HG02938 (cell line): ENCODE measurements at regions not wholly inside any gene's neighbourhood (a gene's known extent, or its start where the extent isn't known, plus 50 kb on each side); places are given as distances from the start of the nearest gene placed in this dataset.

Source experiments
- ATAC-seq: cut with Tn5 transposase; IDR thresholded peaks from one replicate; pipeline ENCODE4 v1.9.1; 2021; ENCODE audit warnings: mild to moderate bottlenecking, moderate library complexity; ENCODE audit not compliant: unreplicated experiment

DNA sequence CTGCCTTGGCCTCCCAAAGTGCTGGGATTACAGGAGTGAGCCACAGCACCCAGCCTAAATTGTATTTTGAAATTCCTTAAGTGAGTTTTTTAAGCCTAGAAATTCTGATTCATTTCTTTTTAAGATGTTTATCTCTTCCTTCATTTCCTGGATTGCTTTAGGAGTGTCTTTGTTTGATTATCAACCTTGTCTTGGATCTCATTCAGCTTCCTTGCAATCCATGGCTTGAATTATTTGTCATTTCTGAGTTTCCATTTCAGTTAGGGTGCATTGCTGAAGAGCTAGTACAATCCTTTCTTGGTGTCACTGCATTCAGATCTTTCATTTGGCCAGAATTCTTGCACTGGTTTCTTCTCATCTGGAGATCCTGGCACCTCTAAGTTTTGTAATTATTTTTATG is 606.4 kb upstream of the ZNF804A start:
- no peak for ATAC-seq

DNA sequence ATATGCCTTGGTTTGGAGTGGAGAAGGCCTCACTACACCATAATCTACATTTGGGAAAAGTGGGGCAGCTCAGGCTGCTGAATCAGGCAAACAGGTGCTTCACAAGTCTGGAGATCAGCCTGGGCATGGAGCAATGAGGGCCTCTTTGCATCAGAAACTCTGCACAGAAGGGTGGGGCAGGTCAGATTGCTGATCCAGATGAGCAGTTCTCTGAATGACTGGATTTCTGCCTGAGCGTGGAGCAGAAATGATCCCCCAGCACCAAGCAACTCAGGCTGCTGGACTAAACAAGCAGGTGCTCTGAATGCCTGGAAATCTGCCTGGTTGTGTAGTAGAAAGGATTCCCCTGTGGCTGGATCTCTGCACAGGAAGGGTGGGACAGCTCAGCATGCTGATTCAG is 605.3 kb upstream of the ZNF804A start:
- ATAC-seq: peak; percentile 54

DNA sequence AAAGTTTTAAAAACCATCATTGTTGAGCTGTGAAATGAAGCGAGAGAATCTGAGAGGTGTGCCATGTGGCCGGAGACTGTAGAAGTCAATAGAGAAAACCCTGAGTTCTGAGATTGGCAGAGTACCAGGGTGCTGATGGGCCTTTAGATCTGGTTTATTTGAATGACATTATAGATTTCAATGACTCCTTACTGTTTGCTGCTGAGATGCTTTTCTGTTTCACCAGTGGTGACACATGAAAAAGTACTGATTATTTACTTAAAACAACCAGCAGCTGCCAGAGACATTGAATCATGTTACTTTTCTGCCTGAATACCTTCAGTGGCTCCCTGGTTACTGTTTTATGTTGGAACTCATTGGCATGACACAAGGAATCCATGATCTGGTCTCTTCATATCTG is 602.7 kb upstream of the ZNF804A start:
- no peak for ATAC-seq

DNA sequence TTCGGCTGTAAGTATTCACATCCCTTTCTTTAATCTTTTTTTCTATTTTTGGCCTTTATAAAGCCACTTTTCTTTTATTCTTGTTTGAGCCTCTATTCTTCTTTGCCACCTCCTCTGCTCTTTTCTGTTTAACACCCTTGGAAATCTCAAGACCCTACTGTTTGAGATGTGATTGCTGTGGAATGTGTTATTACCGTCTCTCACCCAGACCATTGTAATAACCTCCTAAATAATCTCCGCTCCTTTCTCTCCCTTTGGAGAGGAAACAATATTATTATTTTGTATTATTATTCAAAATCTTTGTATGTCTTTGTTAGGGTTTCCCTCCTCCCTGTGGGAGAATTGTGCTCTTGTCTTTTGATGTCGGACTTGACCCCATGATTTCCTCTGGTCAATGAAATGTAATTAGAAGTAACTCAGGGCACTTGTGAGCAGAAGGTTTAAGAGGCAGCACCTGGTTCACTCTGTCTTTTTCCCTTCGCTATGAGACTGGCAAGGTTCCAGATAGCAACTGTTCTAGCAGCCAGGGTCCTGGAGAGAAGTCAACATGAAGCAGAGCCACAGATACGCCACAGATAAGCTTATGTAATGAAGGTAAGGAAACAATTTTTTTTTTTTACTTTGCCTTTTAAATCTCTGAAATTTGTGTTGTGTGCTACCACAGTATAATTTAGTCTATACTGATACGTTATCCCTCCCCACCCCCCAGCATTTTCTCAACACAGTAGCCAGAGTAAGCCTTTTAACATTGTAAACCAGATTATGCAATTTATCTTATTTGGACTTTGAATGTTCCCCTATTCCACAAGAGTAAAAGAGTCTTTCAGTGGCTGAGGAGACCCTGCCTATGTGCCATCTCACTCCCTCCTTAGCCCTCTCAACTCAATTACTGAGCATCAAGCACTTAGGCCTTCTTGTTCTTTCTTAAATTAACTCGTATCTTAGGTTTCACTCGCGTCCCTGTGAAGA is 601.2 kb upstream of the ZNF804A start:
- no peak for ATAC-seq

DNA sequence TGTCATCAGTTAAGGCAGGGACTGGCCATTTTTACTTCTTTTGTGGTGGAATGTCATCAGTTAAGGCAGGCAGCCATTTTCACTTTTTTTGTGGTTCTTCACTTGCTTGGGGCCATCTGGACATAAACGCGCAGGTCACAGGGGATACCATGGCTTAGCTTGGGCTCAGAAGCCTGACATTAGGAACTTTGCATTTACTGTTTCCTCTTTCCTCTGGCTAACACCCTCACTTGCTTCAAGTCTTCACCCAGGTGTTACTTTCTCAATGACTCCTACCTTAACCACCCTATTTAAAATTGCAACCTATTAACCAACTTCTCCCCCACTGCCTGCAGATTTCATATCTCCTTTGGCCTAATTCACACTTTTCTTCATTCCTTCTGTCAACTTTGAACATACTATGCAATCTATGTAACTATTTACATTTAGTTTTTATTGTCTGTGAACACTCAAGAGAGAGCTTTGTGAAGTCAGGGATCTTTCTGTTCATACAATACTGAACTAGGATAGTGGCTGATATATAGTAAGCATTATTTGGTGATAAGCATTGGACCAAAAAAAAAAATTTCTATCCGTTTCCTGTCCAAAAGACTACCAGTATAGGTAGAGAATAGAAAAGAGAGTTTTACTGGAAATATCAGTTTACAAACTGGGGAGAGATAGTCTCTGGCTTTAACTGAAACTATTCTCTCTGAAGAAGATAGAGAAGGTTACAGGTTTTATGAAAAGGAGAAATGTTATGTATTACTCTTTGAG is 600.1 kb upstream of the ZNF804A start:
- peak; percentile 98 for ATAC-seq

DNA sequence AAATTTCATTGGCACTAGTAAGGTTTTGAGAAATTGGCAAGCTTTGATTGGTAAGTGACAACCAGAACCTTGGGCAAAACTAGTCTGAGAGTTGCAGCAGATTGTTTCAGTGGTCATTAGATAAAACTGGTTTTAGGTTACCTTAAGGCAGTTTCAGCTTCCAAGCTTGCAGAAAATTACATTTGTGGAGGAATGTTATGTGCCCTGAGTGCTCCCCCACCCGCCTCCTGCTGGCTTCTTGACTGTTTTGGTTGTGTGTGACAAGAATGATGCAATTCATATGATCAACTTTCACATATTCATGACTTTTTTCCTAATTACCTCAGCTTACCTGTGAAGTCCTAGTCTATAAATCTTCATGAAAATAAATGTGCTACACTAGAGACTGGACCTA is 599.5 kb upstream of the ZNF804A start:
- ATAC-seq: peak; percentile 15

DNA sequence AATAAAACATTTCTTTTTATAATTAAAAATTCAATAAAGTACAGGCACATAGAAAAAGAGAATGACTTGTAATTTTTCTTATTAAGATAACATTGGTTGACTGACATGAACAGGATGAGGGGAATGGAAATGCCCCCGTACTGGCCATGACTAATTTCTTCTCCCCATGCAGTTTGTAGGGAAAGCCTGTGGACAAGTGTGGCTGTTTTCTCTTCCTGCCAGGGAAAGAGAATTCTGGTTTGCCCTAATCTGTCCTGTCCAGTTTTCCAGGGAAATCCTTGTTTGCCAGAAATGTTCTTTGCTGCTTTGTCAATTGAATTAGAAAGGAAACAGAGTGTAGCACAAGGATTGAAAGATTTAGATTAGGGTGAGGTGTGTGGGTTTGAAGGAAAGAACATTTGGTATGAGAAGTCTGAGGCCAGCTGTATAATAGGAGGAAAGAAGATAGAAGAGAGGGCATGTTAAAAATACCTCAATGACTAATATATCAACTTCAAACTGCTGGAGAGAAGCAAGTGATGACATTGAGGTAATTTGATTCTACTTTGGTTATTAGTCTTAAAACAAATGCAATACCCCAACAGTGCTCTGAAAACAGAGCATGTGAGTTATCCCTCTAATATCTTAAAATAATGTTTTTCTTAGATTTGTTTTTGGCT is 593.9 kb upstream of the ZNF804A start:
- ATAC-seq: peak; percentile 90

DNA sequence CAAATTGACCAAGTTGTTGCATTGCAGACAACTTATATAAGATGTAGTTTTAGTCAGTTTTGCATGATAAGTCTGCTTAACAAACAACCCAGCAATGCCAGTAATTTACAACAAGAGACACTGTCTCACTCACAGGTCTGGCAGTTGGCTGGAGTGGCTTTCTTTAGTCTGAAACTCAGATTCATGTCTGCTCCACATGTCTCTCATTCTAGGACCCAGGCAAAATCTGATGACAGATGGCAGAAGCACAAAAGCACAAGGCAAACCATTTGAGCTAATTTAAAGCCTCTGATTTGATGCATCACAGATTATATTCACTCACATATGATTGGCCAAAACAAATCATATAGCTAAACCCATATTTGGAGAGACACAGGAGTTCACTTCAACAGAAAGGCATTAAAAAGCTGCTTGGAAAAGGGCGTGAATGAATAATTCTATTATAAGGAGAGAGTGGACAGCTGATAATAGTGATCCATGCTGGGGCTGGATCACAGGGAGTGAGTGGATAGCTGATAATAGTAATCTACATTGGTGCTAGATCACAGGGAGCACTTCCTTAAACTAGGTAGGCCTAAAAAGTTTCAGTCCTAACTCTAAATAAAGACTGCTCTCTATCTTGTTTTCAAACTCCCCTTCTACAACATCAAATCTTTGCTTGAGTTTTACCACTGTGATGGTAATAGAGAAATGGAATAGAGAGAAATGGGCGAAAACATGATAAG is 593.2 kb upstream of the ZNF804A start:
- ATAC-seq: peak; percentile 45

DNA sequence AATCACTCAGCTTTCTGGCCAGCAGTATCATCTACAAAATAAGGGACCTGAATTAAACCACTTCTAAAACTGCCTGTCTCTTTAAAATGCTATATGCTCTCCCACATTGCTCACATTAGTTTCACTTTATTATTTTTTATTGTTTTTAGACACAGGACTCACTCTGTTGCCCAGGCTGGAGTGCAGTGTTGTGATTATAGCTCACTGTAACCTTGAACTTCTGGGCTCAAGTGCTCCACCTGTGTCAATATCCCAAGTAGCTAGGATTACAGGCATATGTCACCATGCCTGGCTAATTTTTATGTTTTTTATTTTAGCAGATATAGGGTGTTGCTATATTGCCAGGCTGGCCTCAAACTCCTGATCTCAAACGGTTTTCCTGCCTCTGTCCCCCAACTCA is 591.3 kb upstream of the ZNF804A start:
- no peak for ATAC-seq

DNA sequence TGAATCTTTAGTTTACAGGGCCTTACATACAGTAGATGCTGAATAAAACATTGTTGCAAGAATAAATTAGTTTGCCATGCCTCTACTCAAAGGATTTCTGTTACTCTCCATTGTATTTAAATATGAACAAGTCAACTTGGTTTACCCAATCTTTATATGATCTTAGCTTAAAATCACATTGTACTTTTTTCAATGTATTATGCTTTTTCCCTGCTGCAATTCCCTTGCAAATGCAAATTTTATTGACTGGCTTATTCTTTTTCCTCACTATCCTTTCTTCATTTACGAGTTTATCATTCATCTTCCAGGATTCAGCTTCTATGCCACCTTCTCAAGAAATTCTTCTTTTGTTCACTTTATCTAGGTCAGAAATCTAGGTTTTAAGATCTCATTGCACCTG is 571.4 kb upstream of the ZNF804A start:
- ATAC-seq: no peak

DNA sequence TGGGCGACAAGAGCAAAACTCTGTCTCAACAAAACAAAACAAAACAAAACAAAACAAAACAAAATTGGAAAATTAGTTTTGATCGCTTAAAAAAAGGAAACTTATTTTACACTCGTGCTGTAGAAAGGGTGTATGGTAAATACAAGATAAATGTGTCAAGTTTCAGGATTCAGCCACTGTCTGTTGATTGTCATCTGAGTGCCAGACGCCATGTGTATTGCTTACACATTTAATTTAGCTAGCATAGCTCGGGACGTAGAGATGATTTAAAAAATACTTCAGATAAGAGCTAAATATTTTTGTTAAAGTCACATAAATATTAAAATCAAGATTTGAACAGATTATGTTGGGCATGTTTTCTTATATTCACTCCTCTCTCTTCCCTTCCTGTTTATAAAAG is 568.1 kb upstream of the ZNF804A start:
- ATAC-seq: no peak

DNA sequence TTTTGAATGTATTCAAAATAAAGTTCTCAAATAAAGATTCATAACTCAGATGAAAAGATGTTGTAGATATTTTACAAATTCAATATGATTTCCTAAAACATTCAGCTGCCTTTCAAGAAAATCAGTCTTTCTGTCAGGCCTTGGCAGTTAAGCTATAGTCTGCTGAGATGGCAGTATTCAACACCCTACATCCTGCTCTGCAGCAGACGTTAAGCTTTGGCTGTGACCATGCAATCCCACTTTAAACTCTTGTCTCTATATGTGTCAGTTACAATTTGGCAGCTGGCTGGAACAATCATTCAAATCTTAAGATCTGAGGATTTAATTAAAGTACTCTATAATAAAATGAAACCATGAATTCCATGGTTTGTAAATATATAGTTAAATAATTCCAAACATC is 567.3 kb upstream of the ZNF804A start:
- ATAC-seq: no peak

DNA sequence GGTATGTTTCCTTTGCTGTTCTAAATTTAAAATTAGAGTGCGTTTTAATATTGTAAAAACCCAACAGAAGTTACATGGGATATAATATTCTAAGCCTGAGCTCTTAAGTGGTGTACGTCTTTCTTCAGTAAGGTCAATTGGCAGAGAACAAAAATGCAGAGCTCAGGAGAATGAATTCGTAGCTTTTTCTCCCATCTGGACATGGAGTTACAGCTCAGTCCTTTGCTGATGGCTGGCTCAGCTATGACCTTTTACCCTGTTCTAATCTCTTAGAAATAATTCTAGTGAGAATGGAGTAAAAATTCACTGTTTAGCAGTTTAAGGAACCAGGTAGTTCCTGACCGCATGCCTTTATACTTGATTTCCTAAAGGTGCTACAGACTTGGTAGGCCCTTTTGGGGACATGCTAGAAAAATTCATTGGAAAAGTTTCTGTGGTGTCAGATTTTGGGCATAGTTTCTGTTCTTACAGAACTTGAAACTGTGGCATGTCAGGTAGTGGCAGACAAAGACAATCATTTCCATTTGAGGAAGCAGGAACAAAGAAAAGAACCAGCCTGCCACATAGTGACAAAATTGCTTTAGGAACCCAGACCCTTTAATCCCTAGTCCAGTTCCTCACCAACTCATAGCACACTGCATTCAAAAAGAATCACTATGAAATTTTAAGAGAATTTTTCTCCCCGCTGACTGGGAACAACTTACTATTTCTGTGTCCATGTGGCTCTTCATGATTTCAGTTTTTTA is 566.8 kb upstream of the ZNF804A start:
- ATAC-seq: no peak

DNA sequence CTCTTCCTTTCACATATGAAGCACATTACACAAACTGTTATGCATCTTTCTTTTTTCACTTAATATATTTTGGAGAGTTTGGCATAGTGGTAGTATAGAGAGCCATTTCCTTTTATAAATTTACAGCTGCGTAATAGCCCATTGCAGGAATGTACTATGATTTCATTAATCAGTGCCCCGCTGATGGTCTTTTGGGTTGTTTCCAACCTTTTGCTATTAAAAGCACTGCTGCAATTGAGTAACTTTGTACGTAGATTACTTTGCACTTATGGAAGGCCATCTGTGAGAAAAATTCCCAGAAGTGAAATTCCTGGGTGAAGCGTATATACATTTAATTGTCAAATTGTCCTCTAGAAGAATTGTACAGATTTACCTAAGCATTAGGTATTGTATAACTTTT is 565.3 kb upstream of the ZNF804A start:
- no peak for ATAC-seq

DNA sequence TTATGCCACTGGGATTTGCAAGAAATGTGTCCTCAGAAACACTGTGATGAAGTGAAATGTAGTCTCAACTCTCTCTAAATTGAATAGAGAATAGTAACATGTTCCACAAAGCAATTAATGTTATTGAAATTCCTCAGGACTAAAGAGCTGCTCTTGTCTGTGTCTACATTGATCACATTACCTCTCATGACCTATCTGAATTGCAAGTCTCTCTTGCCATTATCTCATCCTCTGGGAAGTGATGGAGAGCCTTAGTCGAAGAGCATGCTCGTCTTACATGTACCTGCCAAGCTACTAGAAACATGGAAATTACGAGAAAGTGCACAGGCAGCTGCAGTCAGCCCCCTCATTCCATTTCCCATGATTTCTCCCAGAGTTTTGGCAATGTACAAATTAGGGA is 561.1 kb upstream of the ZNF804A start:
- no peak for ATAC-seq

DNA sequence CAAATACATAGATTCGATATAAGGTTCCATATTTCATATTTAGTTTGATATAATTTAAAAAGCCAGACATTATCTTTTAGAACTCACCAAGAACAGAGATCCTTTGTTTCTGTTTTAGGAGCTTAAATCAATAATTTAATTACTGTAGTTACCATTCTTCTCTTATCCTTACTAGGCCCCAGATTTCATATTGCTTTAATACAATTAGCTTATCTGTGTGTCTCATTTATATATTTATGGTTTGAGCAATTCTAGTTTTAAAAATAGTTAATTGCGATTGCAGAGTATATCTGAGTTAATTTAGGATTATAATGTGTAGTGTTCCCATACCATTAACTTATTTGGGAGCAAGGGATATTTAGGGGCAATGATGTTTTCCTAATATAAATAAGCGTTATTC is 558.8 kb upstream of the ZNF804A start:
- ATAC-seq: no peak

DNA sequence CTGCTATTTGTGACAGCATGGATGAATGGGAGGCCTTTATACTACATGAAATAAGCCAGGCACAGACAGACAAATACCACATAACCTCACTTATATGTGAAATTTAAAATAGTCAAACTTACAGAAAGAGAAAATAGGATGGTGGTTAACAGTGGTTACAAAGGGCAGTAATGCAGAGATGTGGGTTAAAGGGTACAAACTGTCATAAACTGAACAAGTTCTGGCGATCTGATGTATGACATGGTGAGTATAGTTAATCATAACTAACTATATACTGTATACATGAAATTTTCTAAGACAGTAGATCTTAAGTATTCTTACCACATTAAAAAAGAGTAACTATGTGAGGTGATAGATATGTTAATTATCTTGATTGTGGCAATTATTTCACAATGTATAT is 558.1 kb upstream of the ZNF804A start:
- no peak for ATAC-seq

DNA sequence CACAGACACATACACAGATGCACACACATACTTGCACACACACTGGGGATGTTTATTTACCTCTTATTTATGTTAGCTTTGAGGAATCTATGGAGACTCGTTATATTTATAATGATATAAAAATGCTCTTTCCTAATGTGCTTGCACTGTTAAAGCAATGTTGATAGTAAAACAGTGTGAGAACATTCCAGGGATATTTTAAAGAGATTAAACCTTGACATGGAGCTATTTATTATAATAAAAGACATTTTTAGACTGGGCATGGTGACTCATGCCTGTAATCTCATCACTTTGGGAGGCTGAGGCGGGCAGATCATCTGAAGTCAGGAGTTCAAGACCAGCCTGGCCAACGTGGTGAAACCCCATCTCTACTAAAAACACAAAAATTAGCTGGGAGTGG is 557.3 kb upstream of the ZNF804A start:
- ATAC-seq: no peak

DNA sequence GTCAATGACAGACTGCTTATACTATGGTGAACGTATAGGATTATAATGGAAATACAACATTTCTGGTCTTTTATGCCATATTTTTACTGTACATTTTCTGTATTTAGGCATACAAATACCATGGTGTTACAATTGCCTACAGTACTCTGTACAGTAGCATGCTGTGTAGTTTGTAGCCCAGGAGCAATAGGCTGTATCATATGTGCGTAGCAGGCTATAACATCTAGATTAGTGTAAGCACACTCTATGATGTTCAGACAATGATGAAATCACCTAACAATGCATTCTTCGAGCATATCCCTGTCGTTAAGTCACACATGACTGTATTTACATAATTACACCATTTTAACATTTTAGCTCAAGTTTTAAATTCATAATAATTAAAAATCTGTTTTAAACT is 556.6 kb upstream of the ZNF804A start:
- ATAC-seq: no peak

DNA sequence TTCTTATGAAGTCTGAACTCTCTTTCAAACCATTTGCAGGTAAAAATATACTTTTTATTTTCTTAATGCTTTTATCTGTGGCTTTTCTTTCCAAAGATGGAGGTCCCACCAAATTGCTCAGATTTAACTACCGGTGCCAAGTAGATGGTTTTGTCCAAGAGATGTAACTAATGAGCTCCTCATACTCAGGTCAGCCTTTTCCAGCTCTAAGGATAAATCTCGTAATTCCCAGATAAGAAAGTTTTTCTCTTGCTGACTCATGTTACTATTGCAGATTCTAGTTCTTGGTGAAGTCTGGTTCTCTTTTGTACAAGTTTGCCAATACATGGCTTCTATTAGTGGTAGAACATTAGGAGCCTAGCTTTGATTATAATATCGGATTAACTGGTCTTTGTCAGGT is 550.8 kb upstream of the ZNF804A start:
- no peak for ATAC-seq
